IPS-NIHi7 (cell line): ENCODE measurements at regions not wholly inside any gene's neighbourhood (a gene's known extent, or its start where the extent isn't known, plus 50 kb on each side); places are given as distances from the start of the nearest gene placed in this dataset.

Experiments used
- DNase-seq: peaks from one replicate; pipeline ENCODE4 v3.0.0; 2012; ENCODE audit warnings: mixed read lengths; ENCODE audit errors: extremely low spot score

DNA sequence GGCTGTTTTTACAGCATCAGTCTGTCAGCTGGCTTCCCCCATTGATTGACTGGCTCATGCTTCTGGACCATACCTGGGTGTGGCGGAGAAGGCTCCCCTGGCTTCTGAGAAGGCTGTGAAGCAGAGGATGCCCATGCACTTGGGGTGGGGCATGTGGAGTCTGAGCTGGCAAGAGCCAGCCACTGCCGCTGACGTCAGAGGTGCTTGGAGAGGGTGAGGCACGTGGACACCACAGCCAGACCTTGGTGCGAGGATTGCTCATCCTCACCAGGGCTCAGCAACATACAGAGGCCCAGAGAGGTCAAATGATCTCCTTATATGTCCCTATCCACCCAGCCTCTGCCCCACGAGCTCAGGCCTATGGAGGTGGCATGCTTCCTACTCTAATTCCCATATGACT, 211.2 kb upstream of the PMEPA1 start:
- no peak for DNase-seq

DNA sequence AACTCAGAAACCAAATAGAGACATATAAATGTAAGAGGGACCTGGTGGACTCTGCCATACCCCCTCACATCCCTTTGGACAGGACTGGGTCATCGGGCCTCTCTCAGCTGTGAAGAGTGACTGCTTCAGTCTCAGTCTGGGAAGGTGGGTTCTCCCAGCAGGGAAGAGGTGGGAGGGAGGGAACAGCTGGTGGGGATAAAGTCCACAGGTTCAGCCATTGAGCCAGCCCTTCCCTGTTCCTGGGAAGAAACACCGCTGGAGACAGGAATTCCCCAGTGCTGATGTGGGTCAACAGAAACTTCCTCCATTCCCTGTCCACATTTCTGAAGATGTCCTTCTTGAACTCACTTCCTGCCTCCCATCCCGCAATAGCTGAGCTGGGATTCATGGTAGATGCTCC, 209.2 kb upstream of the PMEPA1 start:
- DNase-seq: no peak

DNA sequence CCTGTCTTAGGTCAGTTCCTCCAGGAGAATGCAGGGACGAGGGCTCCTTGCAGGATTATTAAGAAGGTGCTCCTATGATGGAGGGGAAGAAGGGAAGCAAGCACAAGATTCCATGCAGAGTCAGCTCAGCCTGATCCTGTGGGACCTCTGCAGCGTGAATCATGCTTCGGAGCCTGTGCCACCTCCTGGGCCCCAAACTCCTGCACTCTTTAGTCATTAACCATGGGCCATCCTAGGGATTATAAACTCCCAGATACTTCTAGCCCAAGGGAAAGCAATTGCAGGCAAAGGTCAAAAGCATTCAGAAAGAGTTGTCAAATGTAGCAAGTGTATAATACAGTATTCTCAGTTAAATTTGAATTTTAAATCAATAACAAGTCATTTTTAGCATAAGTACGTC, 208.7 kb upstream of the PMEPA1 start:
- no peak for DNase-seq

GRCh38 chr20:57914205-57914604, 204.4 kb upstream of the PMEPA1 start:
- DNase-seq: no peak

GRCh38 chr20:57913156-57913930, 203.5 kb upstream of the PMEPA1 start:
- DNase-seq: no peak

DNA sequence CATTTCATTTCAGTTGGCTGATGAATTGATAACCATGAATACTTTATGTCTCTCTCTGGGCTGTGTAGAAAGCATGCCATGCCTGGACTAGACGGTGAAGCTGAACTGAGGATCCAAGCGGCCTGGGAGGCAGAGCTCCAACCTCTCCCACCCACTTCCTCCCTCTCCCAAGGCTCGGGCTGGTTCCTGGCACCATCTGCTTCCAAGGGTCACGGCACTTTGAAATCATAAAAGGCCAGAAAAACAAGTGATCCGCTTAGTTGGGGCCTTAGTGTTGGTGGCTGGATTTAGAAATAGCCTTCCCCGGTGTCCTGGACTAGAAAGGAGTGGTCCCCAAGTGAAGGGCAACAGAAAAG, 202.4 kb upstream of the PMEPA1 start:
- no peak for DNase-seq

GRCh38 chr20:57911512-57912226, 201.9 kb upstream of the PMEPA1 start:
- DNase-seq: no peak

GRCh38 chr20:57910716-57911115, 200.9 kb upstream of the PMEPA1 start:
- DNase-seq: no peak

DNA sequence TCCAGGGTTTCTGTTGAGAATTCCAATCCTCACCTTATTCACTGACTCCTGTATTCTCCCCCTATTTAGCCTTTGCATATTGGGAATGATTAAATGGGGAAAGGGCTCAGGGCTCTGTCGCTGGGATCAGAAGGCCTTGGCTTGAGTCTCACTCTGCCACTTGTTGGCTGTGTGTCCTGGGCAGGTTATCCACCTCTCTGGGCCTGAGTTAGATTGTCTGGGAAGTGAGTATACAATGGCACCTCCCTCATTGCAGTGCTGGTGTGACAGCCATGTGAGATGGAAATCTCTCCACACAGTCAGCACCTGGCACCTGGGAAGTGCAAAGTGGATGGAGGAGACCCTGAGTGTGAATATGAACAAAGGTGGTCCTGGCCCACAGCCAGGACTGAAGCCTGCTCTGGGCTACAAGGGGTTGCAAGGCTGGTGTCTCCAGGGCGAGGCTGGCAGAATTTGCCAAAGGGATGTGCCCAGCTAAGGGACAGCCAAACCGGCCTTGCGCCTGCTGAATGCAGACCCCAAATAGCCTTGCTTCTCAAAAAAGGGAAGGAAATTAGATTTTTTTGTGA, 200.0 kb upstream of the PMEPA1 start:
- DNase-seq: no peak

GRCh38 chr20:57908704-57909630, 199.2 kb upstream of the PMEPA1 start:
- no peak for DNase-seq

- no peak for DNase-seq
These were observed 198.4 kb upstream of the PMEPA1 start for GRCh38 chr20:57908226-57908625.

- no peak for DNase-seq
These were observed 197.6 kb upstream of the PMEPA1 start for GRCh38 chr20:57907131-57908000.

GRCh38 chr20:57905448-57905847, 195.6 kb upstream of the PMEPA1 start:
- DNase-seq: no peak

DNA sequence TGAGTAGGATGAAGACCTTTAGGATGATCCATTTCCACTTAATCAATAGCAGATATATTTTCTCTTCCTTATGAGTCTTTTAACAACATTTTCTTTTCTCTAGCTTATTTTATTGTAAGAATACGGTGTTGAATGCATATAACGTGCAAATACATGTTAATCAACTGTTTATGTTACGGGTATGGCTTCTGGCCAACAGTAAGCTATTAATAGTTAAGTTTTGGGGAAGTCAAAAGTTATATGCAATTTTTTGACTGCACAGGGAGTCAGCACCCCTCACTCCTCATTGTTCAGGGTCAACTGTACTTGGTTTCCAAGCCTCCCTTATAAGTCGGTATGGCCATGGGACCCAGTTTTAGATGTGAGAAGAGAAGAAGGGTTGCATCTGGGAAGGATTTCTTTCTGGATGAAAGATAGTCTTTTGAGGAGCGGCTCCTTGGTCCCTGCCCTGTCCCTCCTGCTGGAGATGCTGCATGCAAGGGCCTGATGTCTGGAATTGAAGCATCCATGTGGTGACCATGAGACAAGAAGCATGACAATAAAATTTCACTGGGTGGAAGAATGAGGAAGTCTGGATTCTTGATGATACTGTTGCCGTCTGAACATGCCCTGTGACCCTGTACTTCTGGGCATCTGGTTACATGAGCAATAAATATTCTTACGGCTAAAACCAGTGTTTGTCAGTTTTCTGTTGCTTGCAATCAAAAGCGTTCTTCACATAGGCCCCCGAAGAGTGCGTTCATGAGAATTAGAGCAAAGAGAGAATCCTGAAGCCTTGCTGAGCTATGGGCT, 194.7 kb upstream of the PMEPA1 start:
- no peak for DNase-seq

DNA sequence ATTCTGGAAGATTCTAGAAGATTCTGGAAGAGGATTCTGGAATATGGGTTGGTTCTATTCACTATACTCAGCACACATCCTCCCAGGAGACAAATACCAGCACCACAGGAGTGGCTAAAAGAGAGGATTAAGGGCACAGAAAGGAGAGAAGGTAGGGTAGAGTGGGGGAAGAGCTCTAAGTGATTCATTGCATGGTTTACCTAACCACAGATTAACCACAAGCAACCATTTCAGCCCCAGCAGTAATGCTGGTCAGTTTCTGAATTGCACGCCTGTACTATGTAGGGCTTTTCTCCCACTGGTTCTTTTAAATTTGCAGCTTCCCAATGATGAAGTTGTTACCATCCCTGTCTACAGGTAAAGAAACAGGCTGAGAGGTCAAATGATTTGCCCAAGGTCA, 192.7 kb upstream of the PMEPA1 start:
- DNase-seq: no peak

GRCh38 chr20:57901526-57901925, 191.7 kb upstream of the PMEPA1 start:
- no peak for DNase-seq

- no peak for DNase-seq
These were observed 190.6 kb upstream of the PMEPA1 start for GRCh38 chr20:57900226-57900905.

GRCh38 chr20:57899554-57899953, 189.7 kb upstream of the PMEPA1 start:
- DNase-seq: no peak

- DNase-seq: no peak
These were observed 188.5 kb upstream of the PMEPA1 start for GRCh38 chr20:57898332-57898731.

- no peak for DNase-seq
These were observed 188.1 kb upstream of the PMEPA1 start for GRCh38 chr20:57897891-57898290.
